Muscle of leg (tissue), 3 donors: ENCODE measurements at regions not wholly inside any gene's neighbourhood (a gene's known extent, or its start where the extent isn't known, plus 50 kb on each side); places are given as distances from the start of the nearest gene placed in this dataset.

Source experiments
- DNase-seq: peaks from one replicate; pipeline ENCODE4 v3.0.0; 2013
- H3K27ac ChIP-seq: one replicate; pipeline ENCODE4 v1.5.1; 2013; ENCODE audit warnings: mild to moderate bottlenecking, low read length, control low read depth
- H3K27me3 ChIP-seq: one replicate; pipeline ENCODE4 v1.6.1; 2013; ENCODE audit warnings: low read length; ENCODE audit not compliant: control insufficient read depth, insufficient read depth
- H3K36me3 ChIP-seq: one replicate; pipeline ENCODE4 v1.6.1; 2013; ENCODE audit warnings: low read length; ENCODE audit not compliant: control insufficient read depth, insufficient read depth
- H3K4me1 ChIP-seq: one replicate; pipeline ENCODE4 v1.6.1; 2013; ENCODE audit warnings: low read length; ENCODE audit not compliant: control insufficient read depth, insufficient read depth
- H3K4me3 ChIP-seq: one replicate; pipeline ENCODE4 v1.5.1; 2013; ENCODE audit warnings: low read length, control low read depth
- H3K9me3 ChIP-seq: replicated peaks from 2 replicates; pipeline ENCODE4 v1.6.1; 2013; ENCODE audit warnings: low read depth, low read length; ENCODE audit not compliant: control insufficient read depth
- WGBS: methylation state at CpG from one replicate; pipeline ENCODE4 v1.1.5; 2013; ENCODE audit warnings: missing lambda C conversion rate; ENCODE audit not compliant: insufficient coverage; 5-methylcytosine and 5-hydroxymethylcytosine counted together

- WGBS: 86% methylated on average over 2 of the region's 2 CpGs
Observed at GRCh38 chr20:1792274-1792673, 102.9 kb upstream of the SIRPA start.

DNA sequence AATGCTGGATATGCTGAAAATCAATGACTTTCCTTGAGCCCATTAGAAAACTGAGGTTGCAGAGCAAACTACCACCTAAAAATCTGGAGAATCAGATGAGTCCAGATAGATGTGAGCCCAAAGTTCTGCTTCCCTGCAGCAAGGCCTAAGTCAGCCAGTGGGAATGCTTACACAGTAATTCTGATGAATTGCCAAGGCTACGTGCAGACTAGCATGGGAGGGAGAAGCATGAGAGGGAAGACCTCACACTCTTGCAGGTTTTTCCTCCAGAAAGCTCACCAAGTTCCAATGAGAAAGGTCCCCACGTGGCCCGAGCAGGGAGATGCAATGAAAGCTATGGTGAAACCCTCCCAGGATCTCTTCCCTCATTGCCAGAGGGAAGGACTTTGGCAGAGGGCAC lies 104.8 kb upstream of the SIRPA start:
- no CpG with 5 or more reads among the region's 3 CpGs for WGBS
- H3K4me3 ChIP-seq: no peak overlapping the region
- no peak overlapping the region for H3K27ac ChIP-seq
- no peak for DNase-seq
- peaks cover 15% of the 10 kb centered on the region for H3K27me3 ChIP-seq
- no peaks in the 10 kb centered on the region for H3K4me1 ChIP-seq
- H3K9me3 ChIP-seq: no peaks in the 10 kb centered on the region
- H3K36me3 ChIP-seq: no peaks in the 10 kb centered on the region

More at GRCh38 chr20:1792274-1792673, 102.9 kb upstream of the SIRPA start:
- Histone ChIP-seq H3K27ac (no peak overlapping the region), H3K4me3 (no peak overlapping the region), H3K9me3 (no peaks in the 10 kb centered on the region), H3K4me1 (no peaks in the 10 kb centered on the region), H3K27me3 (peaks cover 5% of the 10 kb centered on the region), H3K36me3 (no peaks in the 10 kb centered on the region)
- DNase-seq: no peak

DNA sequence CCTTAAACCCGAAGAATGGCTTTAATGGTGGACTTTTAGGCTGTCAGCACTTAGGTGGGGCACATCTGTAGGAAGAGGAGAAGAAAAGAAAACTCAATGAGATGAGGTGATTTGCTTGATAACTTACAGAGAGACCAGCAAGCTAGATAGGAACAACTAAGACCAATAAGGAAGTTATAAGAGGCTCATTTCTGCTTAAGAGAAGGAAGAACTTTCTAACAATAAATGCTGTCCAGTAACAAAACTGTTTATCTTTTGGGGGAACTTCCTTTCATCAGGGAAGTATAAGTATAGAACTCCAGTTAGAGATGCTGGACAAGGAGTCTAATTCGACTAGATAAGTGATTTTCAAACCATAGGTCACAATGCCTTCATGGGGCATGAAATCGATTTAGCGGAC lies 107.2 kb upstream of the SIRPA start:
- Histone ChIP-seq H3K27ac (no peak overlapping the region), H3K4me3 (no peak overlapping the region), H3K9me3 (no peaks in the 10 kb centered on the region), H3K36me3 (no peaks in the 10 kb centered on the region), H3K27me3 (peaks cover 19% of the 10 kb centered on the region), H3K4me1 (no peaks in the 10 kb centered on the region)
- 69% methylated on average over 4 of the region's 4 CpGs for WGBS
- DNase-seq: no peak

- DNase-seq: no peak
- no peak overlapping the region for H3K27ac ChIP-seq
- no peak overlapping the region for H3K4me3 ChIP-seq
- WGBS: 27% methylated on average over 6 of the region's 6 CpGs
- no peaks in the 10 kb centered on the region for H3K9me3 ChIP-seq
- H3K4me1 ChIP-seq: no peaks in the 10 kb centered on the region
- H3K27me3 ChIP-seq: peaks cover 17% of the 10 kb centered on the region
- H3K36me3 ChIP-seq: no peaks in the 10 kb centered on the region
Observed at GRCh38 chr20:1786486-1786885, 108.7 kb upstream of the SIRPA start.

GRCh38 chr20:1784586-1784985 lies 110.6 kb upstream of the SIRPA start:
- 87% methylated on average over 4 of the region's 4 CpGs for WGBS
- H3K36me3 ChIP-seq: no peaks in the 10 kb centered on the region
- no peaks in the 10 kb centered on the region for H3K4me1 ChIP-seq
- no peak for DNase-seq
- H3K4me3 ChIP-seq: no peak overlapping the region
- H3K9me3 ChIP-seq: no peaks in the 10 kb centered on the region
- H3K27ac ChIP-seq: no peak overlapping the region
- H3K27me3 ChIP-seq: peaks cover 14% of the 10 kb centered on the region

GRCh38 chr20:1783245-1783644 lies 112.0 kb upstream of the SIRPA start:
- peaks cover 14% of the 10 kb centered on the region for H3K27me3 ChIP-seq
- no peak for DNase-seq
- H3K36me3 ChIP-seq: no peaks in the 10 kb centered on the region
- WGBS: 56% methylated on average over 2 of the region's 4 CpGs
- H3K4me1 ChIP-seq: no peaks in the 10 kb centered on the region
- no peak overlapping the region for H3K4me3 ChIP-seq
- H3K27ac ChIP-seq: no peak overlapping the region
- no peaks in the 10 kb centered on the region for H3K9me3 ChIP-seq

- 59% methylated on average over 3 of the region's 3 CpGs for WGBS
Observed at GRCh38 chr20:1782181-1782580, 113.0 kb upstream of the SIRPA start.

DNA sequence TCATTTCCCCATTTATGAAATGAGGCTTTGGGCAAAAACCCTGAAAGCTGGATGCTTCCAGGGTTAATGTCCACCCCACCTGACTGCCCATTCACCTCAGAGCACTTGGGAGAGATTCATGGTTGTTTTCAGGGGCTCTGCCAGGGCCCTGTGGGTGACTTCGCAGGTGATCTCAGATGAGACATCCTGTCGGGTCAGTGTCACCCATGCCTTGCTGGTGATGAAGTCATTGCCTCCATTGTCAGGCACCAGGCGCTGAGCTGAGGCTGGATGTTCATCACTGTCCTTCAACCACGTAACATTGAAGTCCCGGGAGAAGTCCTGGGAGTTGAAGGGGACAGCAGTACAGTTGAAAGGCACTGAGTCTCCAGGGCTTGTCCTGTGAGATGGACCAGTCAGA lies 115.6 kb upstream of the SIRPA start:
- Histone ChIP-seq H3K27ac (no peak overlapping the region), H3K4me3 (no peak overlapping the region), H3K9me3 (no peaks in the 10 kb centered on the region), H3K27me3 (peaks cover 4% of the 10 kb centered on the region), H3K36me3 (no peaks in the 10 kb centered on the region), H3K4me1 (peaks cover 10% of the 10 kb centered on the region)
- 79% methylated on average over 5 of the region's 5 CpGs for WGBS
- DNase-seq: no peak

More at GRCh38 chr20:1782181-1782580, 113.0 kb upstream of the SIRPA start:
- no peaks in the 10 kb centered on the region for H3K9me3 ChIP-seq
- no peaks in the 10 kb centered on the region for H3K36me3 ChIP-seq
- DNase-seq: no peak
- H3K27me3 ChIP-seq: peaks cover 14% of the 10 kb centered on the region
- H3K27ac ChIP-seq: no peak overlapping the region
- no peaks in the 10 kb centered on the region for H3K4me1 ChIP-seq
- no peak overlapping the region for H3K4me3 ChIP-seq

GRCh38 chr20:1778338-1778737 lies 116.9 kb upstream of the SIRPA start:
- peaks cover 10% of the 10 kb centered on the region for H3K4me1 ChIP-seq
- DNase-seq: no peak
- no peak overlapping the region for H3K4me3 ChIP-seq
- H3K9me3 ChIP-seq: no peaks in the 10 kb centered on the region
- no peak overlapping the region for H3K27ac ChIP-seq
- H3K27me3 ChIP-seq: peaks cover 2% of the 10 kb centered on the region
- H3K36me3 ChIP-seq: no peaks in the 10 kb centered on the region
- WGBS: 67% methylated on average over 9 of the region's 12 CpGs

GRCh38 chr20:1777476-1777820 lies 117.8 kb upstream of the SIRPA start:
- H3K4me1 ChIP-seq: peaks cover 10% of the 10 kb centered on the region
- DNase-seq: no peak
- no peaks in the 10 kb centered on the region for H3K9me3 ChIP-seq
- no peaks in the 10 kb centered on the region for H3K27me3 ChIP-seq
- H3K4me3 ChIP-seq: peak overlapping the region; percentile 73
- WGBS: 77% methylated on average over 3 of the region's 14 CpGs
- H3K36me3 ChIP-seq: no peaks in the 10 kb centered on the region
- H3K27ac ChIP-seq: no peak overlapping the region

- Histone ChIP-seq H3K27ac (peak overlapping the region; percentile 29), H3K27me3 (no peaks in the 10 kb centered on the region), H3K4me1 (peaks cover 10% of the 10 kb centered on the region), H3K9me3 (no peaks in the 10 kb centered on the region), H3K4me3 (peak overlapping the region; percentile 73), H3K36me3 (no peaks in the 10 kb centered on the region)
- DNase-seq: peak; percentile 95
- under 1% methylated on average over 22 of the region's 35 CpGs for WGBS
Observed at GRCh38 chr20:1776681-1777475, 118.3 kb upstream of the SIRPA start.
